ENCODE measurements at regions not wholly inside any gene's neighbourhood (a gene's known extent, or its start where the extent isn't known, plus 50 kb on each side); places are given as distances from the start of the nearest gene placed in this dataset.

DNA sequence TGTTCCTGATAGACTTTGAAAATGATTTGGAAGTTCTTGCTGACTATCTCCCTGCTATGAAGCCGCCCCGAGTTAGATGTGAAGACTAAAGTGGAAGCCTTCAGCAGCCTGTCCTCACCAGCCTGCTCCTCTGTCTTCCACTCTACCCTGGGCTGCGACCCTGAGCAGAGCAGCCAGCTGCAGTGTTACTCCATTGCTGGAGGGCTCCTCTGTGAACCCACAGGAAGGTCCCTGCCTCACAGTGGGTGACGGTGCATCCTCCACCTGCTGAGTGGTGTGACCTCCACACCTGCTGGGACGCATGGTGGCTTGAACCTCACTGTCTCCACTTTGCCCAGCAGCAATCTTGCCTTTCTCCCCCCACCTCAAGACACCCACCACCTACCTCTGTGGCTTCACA is 116.4 kb downstream of the IRS2 start:
- H3K27me3 Mint-ChIP-seq (ENCODE audit: low read depth): peaks cover 8% of the 10 kb centered on the region
- no peak overlapping the region for H3K27ac Mint-ChIP-seq
- ATAC-seq (no peak), DNase-seq (ENCODE audit: low spot score) (no peak)
- POLR2A ChIA-PET: no interaction called here
- H3K36me3 Mint-ChIP-seq: no peaks in the 10 kb centered on the region
- H3K4me1 Mint-ChIP-seq: peaks cover 16% of the 10 kb centered on the region
- H3K9me3 Mint-ChIP-seq: peaks cover 5% of the 10 kb centered on the region; the same call in 1 of the 2 replicates
- H3K4me3 Mint-ChIP-seq: no peak overlapping the region
- CTCF ChIA-PET: interaction anchor here (0.7 kb wide), 1 partner anchor 115 kb away, joined by 3 read pairs; no protein-coding TSS in a partner anchor
- TF ChIP-seq, protein P1, sequence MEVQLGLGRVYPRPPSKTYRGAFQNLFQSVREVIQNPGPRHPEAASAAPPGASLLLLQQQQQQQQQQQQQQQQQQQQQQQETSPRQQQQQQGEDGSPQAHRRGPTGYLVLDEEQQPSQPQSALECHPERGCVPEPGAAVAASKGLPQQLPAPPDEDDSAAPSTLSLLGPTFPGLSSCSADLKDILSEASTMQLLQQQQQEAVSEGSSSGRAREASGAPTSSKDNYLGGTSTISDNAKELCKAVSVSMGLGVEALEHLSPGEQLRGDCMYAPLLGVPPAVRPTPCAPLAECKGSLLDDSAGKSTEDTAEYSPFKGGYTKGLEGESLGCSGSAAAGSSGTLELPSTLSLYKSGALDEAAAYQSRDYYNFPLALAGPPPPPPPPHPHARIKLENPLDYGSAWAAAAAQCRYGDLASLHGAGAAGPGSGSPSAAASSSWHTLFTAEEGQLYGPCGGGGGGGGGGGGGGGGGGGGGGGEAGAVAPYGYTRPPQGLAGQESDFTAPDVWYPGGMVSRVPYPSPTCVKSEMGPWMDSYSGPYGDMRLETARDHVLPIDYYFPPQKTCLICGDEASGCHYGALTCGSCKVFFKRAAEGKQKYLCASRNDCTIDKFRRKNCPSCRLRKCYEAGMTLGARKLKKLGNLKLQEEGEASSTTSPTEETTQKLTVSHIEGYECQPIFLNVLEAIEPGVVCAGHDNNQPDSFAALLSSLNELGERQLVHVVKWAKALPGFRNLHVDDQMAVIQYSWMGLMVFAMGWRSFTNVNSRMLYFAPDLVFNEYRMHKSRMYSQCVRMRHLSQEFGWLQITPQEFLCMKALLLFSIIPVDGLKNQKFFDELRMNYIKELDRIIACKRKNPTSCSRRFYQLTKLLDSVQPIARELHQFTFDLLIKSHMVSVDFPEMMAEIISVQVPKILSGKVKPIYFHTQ (CRISPR knock-in tag; IDR thresholded peaks at IDR 0.05): no peak
- TF ChIP-seq, protein P2, sequence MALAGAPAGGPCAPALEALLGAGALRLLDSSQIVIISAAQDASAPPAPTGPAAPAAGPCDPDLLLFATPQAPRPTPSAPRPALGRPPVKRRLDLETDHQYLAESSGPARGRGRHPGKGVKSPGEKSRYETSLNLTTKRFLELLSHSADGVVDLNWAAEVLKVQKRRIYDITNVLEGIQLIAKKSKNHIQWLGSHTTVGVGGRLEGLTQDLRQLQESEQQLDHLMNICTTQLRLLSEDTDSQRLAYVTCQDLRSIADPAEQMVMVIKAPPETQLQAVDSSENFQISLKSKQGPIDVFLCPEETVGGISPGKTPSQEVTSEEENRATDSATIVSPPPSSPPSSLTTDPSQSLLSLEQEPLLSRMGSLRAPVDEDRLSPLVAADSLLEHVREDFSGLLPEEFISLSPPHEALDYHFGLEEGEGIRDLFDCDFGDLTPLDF (CRISPR knock-in tag; IDR thresholded peaks at IDR 0.05): no peak
- TF ChIP-seq, protein P3, sequence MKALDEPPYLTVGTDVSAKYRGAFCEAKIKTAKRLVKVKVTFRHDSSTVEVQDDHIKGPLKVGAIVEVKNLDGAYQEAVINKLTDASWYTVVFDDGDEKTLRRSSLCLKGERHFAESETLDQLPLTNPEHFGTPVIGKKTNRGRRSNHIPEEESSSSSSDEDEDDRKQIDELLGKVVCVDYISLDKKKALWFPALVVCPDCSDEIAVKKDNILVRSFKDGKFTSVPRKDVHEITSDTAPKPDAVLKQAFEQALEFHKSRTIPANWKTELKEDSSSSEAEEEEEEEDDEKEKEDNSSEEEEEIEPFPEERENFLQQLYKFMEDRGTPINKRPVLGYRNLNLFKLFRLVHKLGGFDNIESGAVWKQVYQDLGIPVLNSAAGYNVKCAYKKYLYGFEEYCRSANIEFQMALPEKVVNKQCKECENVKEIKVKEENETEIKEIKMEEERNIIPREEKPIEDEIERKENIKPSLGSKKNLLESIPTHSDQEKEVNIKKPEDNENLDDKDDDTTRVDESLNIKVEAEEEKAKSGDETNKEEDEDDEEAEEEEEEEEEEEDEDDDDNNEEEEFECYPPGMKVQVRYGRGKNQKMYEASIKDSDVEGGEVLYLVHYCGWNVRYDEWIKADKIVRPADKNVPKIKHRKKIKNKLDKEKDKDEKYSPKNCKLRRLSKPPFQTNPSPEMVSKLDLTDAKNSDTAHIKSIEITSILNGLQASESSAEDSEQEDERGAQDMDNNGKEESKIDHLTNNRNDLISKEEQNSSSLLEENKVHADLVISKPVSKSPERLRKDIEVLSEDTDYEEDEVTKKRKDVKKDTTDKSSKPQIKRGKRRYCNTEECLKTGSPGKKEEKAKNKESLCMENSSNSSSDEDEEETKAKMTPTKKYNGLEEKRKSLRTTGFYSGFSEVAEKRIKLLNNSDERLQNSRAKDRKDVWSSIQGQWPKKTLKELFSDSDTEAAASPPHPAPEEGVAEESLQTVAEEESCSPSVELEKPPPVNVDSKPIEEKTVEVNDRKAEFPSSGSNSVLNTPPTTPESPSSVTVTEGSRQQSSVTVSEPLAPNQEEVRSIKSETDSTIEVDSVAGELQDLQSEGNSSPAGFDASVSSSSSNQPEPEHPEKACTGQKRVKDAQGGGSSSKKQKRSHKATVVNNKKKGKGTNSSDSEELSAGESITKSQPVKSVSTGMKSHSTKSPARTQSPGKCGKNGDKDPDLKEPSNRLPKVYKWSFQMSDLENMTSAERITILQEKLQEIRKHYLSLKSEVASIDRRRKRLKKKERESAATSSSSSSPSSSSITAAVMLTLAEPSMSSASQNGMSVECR (CRISPR knock-in tag; IDR thresholded peaks at IDR 0.05; ENCODE audit: borderline replicate concordance): no peak
- TF ChIP-seq KAT7 (CRISPR knock-in tag; IDR thresholded peaks at IDR 0.05; ENCODE audit: borderline replicate concordance) (no peak), ZNF232 (CRISPR knock-in tag; IDR thresholded peaks at IDR 0.05) (no peak), TCF7 (CRISPR knock-in tag; IDR thresholded peaks at IDR 0.05; ENCODE audit: low read depth) (no peak), SMAD4 (CRISPR knock-in tag; IDR thresholded peaks at IDR 0.05) (no peak), NR1H2 (CRISPR knock-in tag; IDR thresholded peaks at IDR 0.05) (no peak), SP1 (CRISPR knock-in tag; conservative IDR thresholded peaks at IDR 0.05) (no peak)
- TF ChIP-seq, protein P4, sequence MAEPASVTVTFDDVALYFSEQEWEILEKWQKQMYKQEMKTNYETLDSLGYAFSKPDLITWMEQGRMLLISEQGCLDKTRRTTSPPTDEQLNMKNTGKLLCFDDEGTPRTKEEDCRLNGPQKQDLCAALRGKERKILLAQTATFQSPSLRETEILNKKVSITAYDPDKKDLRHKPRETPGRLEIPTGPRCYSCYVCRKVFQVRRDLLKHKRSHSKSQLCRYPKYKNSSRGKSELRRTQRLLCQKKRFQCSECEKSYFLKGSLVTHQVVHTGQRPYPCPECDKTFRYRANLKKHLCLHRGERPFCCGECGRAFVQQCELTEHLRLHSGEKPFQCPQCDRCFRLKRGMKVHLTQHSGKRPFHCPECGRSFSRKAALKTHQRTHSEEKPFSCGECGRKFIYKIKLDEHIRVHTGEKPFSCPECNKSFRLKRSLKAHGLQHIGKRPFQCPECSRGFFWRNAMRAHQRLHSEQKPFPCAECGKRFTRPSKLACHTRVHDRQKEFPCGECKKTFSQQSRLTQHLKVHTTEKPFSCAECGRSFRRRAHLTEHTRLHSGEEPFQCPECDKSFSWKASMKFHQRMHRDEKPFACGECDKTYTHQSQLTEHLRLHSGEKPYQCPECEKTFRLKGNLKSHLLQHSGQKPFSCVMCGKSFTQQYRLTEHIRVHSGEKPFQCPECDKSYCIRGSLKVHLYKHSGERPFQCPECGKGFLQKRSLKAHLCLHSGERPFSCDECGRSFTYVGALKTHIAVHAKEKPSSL (CRISPR knock-in tag; conservative IDR thresholded peaks at IDR 0.05): no peak

DNA sequence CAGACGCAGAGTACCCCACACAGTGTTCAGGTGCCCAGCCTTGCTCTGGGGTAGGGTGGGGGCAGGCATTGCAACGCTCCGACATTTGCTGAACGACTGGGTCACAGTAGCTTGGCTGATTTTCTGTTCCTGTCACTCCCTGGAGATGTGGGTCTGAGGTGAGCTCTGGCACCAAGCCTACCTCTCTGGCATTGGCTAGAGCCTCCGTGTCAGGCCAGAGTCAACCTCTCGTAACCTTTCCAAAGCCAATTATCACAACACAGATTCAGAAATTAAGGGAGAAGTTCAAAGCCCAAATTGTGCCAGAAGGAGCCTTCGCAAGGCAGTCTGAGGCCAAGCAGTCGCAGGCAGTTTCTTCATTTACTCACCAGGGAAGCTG is 117.2 kb downstream of the IRS2 start:
- H3K4me1 Mint-ChIP-seq: peaks cover 16% of the 10 kb centered on the region
- no peak overlapping the region for H3K4me3 Mint-ChIP-seq
- TF ChIP-seq ZNF396 (CRISPR knock-in tag; IDR thresholded peaks at IDR 0.05; ENCODE audit: borderline replicate concordance) (no peak), ZBTB21 (CRISPR knock-in tag; IDR thresholded peaks at IDR 0.05; ENCODE audit: borderline replicate concordance) (no peak), FOXJ3 (CRISPR knock-in tag; IDR thresholded peaks at IDR 0.05; ENCODE audit: borderline replicate concordance) (no peak), CREM (CRISPR knock-in tag; IDR thresholded peaks at IDR 0.05) (no peak), RELA (CRISPR knock-in tag; IDR thresholded peaks at IDR 0.05; ENCODE audit: borderline replicate concordance) (no peak)
- TF ChIP-seq, protein P5, sequence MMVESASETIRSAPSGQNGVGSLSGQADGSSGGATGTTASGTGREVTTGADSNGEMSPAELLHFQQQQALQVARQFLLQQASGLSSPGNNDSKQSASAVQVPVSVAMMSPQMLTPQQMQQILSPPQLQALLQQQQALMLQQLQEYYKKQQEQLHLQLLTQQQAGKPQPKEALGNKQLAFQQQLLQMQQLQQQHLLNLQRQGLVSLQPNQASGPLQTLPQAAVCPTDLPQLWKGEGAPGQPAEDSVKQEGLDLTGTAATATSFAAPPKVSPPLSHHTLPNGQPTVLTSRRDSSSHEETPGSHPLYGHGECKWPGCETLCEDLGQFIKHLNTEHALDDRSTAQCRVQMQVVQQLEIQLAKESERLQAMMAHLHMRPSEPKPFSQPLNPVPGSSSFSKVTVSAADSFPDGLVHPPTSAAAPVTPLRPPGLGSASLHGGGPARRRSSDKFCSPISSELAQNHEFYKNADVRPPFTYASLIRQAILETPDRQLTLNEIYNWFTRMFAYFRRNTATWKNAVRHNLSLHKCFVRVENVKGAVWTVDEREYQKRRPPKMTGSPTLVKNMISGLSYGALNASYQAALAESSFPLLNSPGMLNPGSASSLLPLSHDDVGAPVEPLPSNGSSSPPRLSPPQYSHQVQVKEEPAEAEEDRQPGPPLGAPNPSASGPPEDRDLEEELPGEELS (CRISPR knock-in tag; IDR thresholded peaks at IDR 0.05): no peak
- TF ChIP-seq, protein P6, sequence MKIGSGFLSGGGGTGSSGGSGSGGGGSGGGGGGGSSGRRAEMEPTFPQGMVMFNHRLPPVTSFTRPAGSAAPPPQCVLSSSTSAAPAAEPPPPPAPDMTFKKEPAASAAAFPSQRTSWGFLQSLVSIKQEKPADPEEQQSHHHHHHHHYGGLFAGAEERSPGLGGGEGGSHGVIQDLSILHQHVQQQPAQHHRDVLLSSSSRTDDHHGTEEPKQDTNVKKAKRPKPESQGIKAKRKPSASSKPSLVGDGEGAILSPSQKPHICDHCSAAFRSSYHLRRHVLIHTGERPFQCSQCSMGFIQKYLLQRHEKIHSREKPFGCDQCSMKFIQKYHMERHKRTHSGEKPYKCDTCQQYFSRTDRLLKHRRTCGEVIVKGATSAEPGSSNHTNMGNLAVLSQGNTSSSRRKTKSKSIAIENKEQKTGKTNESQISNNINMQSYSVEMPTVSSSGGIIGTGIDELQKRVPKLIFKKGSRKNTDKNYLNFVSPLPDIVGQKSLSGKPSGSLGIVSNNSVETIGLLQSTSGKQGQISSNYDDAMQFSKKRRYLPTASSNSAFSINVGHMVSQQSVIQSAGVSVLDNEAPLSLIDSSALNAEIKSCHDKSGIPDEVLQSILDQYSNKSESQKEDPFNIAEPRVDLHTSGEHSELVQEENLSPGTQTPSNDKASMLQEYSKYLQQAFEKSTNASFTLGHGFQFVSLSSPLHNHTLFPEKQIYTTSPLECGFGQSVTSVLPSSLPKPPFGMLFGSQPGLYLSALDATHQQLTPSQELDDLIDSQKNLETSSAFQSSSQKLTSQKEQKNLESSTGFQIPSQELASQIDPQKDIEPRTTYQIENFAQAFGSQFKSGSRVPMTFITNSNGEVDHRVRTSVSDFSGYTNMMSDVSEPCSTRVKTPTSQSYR (CRISPR knock-in tag; IDR thresholded peaks at IDR 0.05): no peak
- TF ChIP-seq, protein P7, sequence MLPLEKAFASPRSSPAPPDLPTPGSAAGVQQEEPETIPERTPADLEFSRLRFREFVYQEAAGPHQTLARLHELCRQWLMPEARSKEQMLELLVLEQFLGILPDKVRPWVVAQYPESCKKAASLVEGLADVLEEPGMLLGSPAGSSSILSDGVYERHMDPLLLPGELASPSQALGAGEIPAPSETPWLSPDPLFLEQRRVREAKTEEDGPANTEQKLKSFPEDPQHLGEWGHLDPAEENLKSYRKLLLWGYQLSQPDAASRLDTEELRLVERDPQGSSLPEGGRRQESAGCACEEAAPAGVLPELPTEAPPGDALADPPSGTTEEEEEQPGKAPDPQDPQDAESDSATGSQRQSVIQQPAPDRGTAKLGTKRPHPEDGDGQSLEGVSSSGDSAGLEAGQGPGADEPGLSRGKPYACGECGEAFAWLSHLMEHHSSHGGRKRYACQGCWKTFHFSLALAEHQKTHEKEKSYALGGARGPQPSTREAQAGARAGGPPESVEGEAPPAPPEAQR (CRISPR knock-in tag; IDR thresholded peaks at IDR 0.05): no peak

More for the DNA sequence above, 117.2 kb downstream of the IRS2 start:
- no peak overlapping the region for H3K27ac Mint-ChIP-seq
- CTCF ChIA-PET: interaction anchor here (0.7 kb wide), 1 partner anchor 116 kb away, joined by 3 read pairs; no protein-coding TSS in a partner anchor
- H3K36me3 Mint-ChIP-seq: no peaks in the 10 kb centered on the region
- POLR2A ChIA-PET: no interaction called here
- DNase-seq (ENCODE audit: low spot score) (no peak), ATAC-seq (peak; percentile 44)
- peaks cover 5% of the 10 kb centered on the region; the same call in 1 of the 2 replicates for H3K9me3 Mint-ChIP-seq
- peaks cover 8% of the 10 kb centered on the region for H3K27me3 Mint-ChIP-seq (ENCODE audit: low read depth)
